NCI-H146 treated with DMSO at 0.1 percent for 48 hours (cell line): ENCODE measurements at regions not wholly inside any gene's neighbourhood (a gene's known extent, or its start where the extent isn't known, plus 50 kb on each side); places are given as distances from the start of the nearest gene placed in this dataset.
"Not testable (repeated sequence)": the region's sequence is repeated elsewhere in the genome, so short reads cannot be mapped to it uniquely, and the experiment has no call there.

Experiments
- DNase-seq: peaks from one replicate; lab custom pipeline; 2025; ENCODE audit not compliant: unreplicated experiment; lab: John Stamatoyannopoulos, UW

DNA sequence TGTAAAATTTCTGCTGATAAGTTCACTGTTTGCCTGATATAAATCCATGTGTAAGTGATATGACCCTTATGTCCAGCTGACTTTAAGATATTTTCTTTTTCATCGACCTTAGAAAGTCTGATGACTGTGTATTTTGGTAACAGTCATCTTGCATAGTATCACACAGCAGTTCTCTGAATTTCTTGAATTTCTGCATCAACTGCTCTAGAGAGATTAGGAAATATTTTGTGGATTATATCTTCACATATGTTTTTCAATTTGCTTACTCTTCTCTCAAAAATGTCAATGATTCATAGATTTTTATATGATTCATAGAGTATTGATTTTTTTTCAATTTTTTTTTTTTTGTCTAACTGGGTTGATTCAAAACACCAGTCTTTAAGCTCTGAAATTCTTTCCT, 945.3 kb downstream of the TRIB2 start:
- no peak for DNase-seq

DNA sequence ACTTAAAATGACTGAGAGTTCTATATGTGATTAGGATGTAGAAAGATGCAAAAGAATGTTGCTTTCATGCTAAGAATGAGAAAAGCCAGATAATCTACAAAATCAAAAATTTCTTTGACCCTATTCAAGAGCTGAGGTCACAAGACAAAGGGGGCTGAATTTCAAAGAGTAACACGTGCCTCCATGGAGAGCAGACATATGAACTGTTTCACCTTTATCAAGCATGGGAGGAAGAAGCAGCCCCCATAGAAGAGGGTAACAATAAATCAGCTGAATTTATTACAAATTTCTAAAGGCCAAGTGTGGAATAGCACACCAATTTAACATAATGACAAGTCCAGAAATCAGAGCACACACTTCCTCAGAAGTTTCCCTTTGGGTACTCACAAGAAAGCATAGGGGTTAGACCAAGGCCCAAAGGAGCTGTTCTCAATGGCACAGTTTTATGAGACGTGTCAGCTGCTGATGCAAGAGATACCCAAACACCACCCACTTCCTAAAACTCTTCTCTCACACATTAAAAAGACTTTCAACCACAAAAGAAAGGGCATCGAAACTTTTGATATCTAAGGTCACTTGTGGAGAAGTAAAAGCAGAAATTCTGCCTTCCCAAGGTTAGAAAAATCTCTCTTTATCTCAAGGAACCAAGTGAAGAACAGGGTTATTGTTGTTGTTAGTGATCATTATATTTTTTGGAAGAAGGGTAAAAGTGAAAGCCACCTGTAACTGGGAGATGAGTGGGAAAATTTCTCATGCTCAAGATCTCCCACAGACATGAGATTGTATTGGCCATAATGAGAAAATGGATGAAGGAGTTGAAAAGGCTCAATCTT, 950.1 kb downstream of the TRIB2 start:
- no peak for DNase-seq

DNA sequence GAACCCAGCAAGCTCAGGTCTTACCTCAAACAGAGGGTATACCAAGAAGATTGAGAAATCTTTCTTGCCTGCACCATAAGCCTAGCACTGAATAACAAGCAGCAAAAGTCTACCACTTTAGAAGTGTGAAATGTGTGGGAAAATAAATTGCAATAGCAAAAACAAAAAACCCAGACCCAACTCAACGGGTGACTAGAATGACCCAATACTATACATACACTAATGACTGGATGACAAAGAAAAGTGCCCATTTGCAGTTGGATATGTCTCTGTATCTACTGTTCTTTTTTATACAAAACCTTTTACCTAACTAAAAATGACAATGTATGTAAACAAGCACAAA, 950.6 kb downstream of the TRIB2 start:
- DNase-seq: no peak

DNA sequence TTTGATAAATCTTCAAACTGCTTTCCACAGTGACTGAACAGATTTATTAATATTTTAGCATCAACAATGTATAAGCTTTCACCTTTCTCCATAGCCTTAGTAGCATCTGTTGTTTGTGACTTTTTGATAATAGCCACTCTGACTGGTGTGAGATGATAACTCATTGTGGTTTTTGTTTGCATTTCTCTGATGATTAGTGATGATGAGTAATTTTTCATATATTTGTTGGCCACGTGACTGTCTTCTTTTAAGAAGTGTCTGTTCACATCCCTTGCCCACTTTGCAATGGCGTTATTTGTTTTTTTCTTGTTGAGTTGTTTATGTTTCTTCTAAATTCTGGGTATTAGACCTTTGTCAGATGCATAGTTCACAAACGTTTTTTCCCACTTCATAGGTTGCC, 952.9 kb downstream of the TRIB2 start:
- DNase-seq: no peak

DNA sequence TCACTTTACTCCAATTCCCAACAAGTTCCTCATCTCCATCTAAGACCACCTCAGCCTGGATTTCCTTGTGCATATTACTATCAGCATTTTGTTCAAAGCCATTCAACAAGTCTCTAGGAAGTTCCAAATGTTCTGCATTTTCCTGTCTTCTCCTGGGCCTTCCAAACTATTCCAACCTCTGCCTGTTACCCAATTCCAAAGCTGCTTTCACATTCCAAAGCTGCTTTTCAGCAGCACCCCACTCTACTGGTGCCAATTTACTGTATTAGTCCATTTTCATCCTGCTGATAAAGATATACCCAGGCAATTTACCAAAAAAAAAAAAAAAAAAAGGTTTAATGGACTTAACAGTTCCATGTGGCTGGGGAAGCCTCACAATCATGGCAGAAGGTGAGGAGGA, 957.1 kb downstream of the TRIB2 start:
- DNase-seq: not testable (repeated sequence)

DNA sequence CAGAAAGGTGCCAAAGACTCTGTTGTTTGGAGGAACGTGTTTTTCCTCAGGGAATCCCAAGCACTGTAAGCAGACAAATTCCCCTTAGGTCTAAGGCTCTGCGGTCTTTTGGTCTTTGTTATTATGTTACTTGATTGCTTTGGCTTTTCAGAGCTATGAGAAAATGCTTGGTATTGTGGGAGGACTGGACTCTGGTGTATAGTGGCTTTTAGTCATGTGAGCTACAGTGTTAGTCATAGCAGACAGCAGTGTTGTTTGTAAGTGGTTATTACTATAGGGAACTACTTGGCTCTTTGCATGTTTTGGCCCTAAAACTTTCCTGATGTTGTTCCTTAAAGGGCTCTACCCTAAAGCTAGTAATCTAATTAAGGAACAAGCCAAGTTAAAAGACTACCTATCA, 956.2 kb upstream of the LRATD1 start:
- no peak for DNase-seq

DNA sequence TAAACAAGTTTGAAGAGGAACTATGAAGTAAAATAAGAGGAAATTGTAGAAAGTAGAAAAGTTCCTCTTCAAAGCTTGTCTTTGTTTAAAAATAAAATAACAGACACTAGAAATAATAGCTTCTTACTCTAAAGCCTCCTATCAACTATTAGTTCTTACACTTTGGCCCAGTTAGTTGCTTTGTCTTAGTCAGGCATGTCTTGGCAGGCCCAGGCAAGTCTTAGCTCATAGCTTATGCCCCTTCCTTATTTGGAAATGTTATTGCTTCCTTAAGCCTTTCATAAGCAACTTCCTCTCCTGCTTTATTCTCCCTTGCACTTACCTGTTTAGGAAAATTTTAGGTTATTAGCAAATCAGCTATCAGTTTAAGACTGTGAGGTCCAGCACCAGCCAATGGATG, 950.6 kb upstream of the LRATD1 start:
- no peak for DNase-seq

DNA sequence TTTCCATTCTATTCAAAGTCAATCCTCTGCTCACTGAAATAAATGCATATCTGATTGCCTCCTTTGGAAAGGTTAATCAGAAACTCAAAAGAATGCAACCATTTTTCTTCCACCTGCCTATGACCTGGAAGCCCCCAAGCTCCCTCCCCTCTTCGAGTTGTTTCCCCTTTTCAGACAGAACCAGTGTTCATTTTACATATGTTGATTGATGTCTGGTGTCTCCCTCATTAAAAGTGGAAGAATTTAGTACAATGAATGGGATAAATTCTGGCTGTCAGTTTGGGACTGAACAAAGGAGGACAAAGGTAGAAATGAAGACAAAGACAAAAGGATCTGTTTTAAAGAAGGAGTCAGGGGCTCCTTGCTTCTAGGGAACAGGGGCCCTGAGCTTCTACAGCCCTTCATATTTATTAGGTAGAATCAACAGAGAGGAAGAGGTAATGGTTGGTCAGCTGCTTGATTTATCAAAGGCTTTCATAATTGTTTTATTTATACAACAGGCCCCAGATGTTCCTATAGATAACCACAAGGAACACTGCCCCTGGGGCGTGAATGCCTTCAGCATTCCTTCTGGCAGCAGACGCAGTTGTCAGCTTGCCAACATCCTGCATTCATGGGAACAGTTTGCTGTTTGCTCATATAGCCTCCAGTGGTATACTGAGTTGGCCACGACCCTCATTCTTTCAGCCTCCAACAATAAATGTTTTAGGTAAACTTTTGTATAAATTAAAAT, 949.8 kb upstream of the LRATD1 start:
- no peak for DNase-seq

DNA sequence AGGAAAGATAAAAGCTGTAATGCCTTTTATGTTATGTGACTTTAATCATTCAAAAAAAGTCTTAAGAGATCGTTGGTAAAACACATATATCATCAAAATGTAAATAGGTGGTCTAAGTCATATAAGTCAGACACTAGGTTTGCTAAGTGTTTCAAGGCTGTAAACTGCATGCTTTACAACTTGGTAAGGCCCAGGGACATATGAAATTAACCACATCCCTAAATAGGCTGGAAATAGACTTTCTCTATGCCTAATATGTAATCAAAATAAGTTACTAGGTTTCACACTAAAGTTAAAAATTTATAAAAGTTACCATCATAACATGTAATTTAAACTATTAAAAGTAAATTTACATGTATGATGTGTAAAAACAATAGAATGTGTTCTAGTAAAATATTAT, 946.3 kb upstream of the LRATD1 start:
- DNase-seq: no peak

DNA sequence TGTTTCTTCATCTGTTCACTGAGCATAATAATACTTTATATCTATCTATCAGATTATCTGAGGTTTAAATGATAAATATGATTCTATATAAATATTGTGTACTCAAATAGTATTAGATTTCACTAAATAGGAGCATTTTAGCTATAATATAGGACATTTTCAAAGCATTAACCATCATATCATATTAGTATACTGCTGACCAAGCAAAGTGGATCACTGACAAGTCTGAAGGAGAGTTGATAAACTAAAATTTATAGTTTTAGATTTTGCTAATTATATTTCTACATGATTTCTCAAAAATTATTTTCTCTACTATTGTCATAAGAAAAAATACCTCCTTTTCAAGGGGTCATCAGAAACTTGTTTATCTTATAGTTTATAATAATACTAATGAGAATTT, 937.8 kb upstream of the LRATD1 start:
- no peak for DNase-seq

DNA sequence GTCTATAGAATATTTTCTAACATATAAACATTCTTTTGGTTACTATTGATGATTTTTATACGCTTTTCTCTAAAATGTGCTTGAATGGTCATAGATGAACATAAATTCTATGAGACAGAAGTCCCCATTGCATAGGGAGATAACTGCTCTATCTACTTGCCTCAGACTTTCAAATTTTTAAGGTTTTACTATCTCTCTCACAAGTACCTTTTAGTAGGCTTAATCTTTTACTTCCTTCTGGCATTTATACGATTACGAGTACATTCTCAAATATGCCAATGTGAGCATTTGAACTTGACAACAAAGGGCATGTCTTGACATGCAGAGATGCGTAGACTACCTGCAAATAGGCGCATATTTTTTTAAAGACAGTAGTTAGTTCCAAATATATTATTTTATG, 935.9 kb upstream of the LRATD1 start:
- DNase-seq: no peak

DNA sequence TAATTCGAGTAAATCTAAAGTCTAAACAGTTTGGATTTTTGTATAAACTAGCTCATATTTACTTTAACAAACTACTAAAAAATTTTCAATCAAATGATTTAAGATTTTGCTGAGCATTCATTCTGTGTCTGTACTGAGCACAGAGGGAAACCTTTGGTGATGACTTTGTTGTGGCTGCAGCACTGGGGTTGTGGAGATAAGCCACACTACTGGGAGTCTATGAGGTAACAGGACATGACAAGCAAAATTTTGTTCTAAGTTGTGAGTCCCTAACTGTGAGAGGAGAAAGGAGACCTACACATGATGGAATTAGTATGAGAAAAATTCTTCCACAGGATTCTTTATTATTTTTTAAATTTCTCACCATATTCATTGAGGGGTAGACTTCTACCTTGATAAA, 933.7 kb upstream of the LRATD1 start:
- DNase-seq: no peak

DNA sequence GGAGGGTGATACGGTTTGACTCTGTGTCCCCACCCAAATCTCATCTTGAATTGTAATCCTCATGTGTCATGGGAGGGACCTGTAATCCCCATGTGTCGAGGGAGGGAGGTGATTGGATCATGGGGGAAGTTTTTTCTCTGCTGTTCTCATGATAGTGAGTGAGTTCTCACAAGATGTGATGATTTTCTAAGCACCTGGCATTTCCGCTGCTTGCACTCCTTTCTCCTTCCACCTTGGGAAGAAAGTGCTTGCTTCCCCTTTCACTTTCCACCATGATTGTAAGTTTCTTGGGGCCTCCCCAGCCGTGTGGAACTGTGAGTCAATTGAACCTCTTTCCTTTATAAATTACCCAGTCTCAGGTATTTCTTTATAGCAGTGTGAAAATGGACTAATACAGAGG, 932.6 kb upstream of the LRATD1 start:
- not testable (repeated sequence) for DNase-seq

DNA sequence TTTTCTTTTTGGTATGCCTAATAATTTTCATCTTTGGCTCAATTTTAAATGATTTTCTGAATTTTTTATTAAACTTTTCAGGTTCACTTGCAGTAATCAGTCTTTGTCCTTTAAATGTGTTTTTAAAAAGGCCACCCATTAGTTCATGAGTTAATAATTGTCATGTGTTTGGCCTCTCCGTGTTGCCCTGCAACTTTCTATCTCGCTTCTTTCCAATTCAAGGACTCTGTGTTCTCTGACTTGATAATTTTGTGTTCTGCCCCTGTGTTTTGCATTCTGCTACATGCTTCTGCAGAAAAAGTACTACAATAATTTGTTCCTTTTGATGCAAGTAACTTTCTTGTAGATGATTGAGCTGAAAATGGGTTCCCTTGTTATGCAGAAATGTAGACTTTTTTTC, 921.4 kb upstream of the LRATD1 start:
- DNase-seq: no peak

DNA sequence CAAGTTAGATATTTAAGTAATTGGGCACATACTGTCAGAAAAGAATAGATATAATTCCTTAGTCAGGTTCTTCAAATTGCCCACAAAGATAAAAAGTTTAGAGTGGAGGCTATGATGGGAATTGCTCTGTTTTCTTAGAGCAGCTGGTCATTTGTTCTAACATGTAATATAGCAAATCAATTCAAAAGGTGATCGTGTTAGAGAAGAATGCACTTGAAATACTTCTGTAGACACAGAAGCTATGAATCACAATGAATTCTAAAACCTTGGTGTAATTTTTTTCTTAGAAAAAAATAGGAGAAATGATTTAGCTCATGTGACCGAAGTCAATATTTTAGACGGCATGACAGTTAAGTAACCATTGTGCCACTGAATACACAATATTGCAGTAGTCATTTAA, 918.1 kb upstream of the LRATD1 start:
- no peak for DNase-seq

DNA sequence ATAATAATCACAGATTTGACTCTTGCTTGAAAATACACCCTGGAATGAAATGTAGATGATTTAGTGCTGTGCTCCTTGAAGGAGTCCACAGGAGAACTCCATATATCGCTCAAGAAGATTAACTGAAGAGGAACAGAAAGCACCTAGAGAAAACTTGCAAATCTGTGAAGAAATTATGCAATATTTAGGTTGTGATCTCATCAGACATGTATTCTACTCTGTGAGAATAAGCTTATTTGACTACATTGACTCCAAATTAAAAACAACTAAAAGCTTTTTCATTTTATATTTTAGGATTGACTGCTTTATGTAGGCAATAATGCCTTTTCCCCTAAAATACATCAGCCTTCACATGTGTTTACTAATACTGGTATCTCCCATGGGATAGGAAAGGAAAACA, 906.6 kb upstream of the LRATD1 start:
- DNase-seq: no peak

DNA sequence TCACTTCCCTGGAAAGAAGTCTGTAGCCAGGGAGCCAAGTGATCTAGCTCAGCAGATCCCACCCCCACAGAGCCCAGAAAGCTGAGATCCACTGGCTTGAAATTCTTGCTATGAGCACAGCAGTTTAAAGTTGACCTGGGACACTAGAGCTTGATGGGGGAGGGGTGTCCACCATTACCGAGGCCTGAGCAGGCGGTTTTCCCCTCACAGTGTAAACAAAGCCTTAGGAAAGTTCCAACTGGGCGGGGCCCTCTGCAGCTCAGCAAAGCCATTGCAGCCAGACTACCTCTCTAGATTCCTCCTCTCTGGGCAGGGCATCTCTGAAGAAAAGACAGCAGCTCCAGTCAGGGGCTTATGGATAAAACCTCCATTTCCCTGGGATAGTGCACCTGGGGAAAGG, 887.2 kb upstream of the LRATD1 start:
- no peak for DNase-seq

DNA sequence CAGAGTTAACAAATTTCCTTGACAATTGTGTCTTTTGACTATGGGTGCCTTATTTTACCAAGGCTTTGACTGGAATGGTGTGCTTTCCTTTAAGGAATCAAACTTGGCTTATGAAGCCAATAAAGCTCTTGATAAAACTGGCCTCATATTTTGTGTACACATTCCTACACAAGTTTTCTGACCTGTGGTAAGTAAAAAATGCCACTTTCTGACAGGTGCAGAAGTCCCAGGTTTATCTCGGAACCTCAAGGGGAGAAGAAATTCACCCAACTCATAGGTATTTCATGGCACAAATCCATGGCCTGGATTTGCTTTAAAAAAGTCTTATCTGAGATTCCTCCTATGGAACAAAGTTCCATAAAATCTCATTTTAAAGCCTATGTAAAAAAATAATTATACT, 880.6 kb upstream of the LRATD1 start:
- no peak for DNase-seq

DNA sequence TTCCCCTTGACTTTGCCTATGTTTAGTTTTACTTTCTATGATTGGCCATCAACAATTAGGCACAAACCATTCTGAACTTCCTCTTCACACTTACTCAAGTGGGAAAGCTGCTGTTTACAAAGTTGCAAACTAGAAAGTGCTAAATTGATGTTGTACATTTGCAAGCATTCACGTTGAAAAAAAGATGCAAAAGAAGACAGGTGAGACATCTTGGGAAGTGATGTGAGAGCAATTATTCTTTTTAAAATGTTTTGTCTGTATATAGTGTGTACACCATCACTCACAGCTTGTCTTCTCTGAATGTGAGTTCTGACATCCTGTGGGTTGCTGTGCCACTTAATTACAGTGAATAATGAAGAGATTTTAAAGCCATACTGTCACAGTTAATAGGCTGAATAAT, 874.1 kb upstream of the LRATD1 start:
- DNase-seq: no peak

DNA sequence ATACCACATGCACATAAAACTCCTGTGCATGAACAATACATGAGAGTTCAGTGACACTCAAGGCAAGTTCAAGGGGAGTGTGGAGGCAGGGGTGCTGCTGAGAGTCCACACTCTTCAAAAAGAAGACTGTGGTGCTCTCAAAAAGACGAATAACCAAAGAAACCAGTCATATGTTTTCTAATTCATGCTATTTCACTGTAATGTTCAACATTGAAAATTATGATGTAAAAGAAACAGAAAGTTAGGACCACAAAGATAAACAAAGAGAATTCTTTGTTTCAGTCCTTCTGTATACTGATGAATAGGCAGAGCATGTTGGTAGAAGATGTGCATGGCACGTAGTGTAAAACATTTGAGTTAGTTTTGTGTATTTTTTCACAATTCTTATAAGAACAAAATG, 864.2 kb upstream of the LRATD1 start:
- DNase-seq: no peak

DNA sequence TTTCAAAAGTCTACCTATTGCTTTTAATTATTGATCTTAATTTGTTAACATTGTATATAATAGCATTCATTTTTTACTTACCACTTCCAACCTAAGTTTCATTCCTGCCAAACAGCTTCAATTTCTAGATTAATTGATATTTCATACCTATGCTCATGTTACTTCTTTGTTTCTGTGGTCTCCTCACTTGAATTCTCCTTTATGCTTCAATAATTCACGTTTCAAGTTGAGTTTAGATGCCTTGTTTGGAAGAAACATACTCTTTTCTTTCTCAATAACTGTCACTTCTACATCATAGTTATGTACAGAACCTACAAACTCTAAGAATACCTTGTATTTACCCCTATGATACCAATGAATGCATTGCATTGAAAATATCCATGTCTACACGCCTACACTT, 862.2 kb upstream of the LRATD1 start:
- no peak for DNase-seq

DNA sequence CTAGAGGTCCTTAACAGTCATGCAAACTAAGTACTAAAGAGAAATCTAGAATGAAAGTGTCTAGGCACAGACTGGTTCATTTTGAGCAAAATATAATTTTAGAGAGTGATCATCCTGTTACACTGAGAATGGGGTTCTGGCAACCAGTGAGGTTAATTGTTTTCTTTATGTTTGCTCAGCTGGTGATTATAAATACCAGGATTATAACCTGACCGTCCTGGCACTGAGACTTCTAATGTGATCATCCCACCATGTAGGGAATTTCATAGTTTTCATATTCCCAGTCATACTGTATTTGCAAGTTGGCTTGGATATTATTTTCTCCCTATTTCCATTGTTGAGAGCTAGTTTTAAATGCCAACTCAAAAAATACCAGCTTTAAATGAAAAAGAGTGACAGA, 852.5 kb upstream of the LRATD1 start:
- no peak for DNase-seq

DNA sequence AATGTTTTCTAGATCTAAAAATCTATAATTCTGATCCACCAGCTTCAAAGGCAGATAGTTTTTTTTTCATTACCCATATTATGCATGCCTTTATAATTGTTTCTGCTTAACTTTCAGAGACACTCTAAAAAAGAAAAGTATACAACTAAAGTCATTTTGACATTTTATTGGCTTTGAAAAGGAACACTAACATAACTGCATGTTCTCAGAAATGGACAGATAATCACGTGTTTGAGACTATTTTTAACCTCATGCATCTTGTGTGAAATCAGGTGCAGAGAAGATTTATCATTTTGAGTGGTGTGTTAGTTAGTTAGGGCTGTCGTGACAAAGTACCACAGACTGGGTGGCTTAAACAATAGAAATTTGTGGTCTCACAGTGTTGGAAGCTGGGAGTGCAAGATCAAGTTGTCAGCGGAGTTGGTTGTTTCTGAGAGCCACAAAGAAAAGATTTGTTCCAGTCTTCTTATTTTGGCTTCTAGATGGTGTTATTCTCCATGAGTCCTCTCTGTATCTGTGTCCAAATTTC, 841.4 kb upstream of the LRATD1 start:
- DNase-seq: no peak
